ENCODE measurements at regions not wholly inside any gene's neighbourhood (a gene's known extent, or its start where the extent isn't known, plus 50 kb on each side); places are given as distances from the start of the nearest gene placed in this dataset.

GRCh38 chr5:5665225-5666075, 243.0 kb downstream of the ICE1 start:
- CTCF ChIA-PET = no interaction called here
- H3F3A ChIP-seq (ENCODE audit: low read length, unreplicated experiment) = no peaks in the 10 kb centered on the region
- H3K36me3 ChIP-seq (ENCODE audit: low read depth, low read length) = no peaks in the 10 kb centered on the region
- peaks cover 15% of the 10 kb centered on the region for H3K4me1 ChIP-seq (ENCODE audit: insufficient read depth, low read length)
- no peak overlapping the region for H3K4me3 ChIP-seq (ENCODE audit: low read length)
- intact Hi-C loops (cut with micrococcal nuclease) = no loop called here
- H3K27me3 ChIP-seq (ENCODE audit: low read length) = peaks cover 91% of the 10 kb centered on the region
- peak; percentile 87 for DNase-seq
- no peaks in the 10 kb centered on the region for H4K20me1 ChIP-seq (ENCODE audit: low read length)
- H3K4me2 ChIP-seq (ENCODE audit: low read length) = peak overlapping the region; percentile 47
- POLR2A ChIA-PET (ENCODE audit: unreplicated experiment) = no interaction called here
- ATAC-seq = no peak
- no peak overlapping the region for H3K27ac ChIP-seq (ENCODE audit: low read length)
- no peak overlapping the region for H3K9ac ChIP-seq (ENCODE audit: low read length)
- no peaks in the 10 kb centered on the region for H3K9me3 ChIP-seq (ENCODE audit: low read length)
- TF ChIP-seq EZH2 (IDR thresholded peaks at IDR 0.05; ENCODE audit: low read length, unreplicated experiment) = no peak
- TF ChIP-seq CTCF (conservative IDR thresholded peaks at IDR 0.05; ENCODE audit: low read depth, low read length) = no peak
- H3K9me2 ChIP-seq (replicated peaks; ENCODE audit: low read length) = no peaks in the 10 kb centered on the region
- H3K79me2 ChIP-seq (ENCODE audit: low read length) = no peaks in the 10 kb centered on the region
- no peak overlapping the region for H2AFZ ChIP-seq (ENCODE audit: low read length)
- no TSS peak for BruUV-seq (replicated peaks)

- POLR2A ChIA-PET (ENCODE audit: unreplicated experiment) = no interaction called here
- no peaks in the 10 kb centered on the region for H3F3A ChIP-seq (ENCODE audit: low read length, unreplicated experiment)
- no peaks in the 10 kb centered on the region for H3K79me2 ChIP-seq (ENCODE audit: low read length)
- CTCF ChIA-PET = no interaction called here
- peaks cover 97% of the 10 kb centered on the region for H3K27me3 ChIP-seq (ENCODE audit: low read length)
- H3K9ac ChIP-seq (ENCODE audit: low read length) = no peak overlapping the region
- DNase-seq (no peak), ATAC-seq (no peak)
- H3K4me2 ChIP-seq (ENCODE audit: low read length) = no peak overlapping the region
- intact Hi-C loops (cut with micrococcal nuclease) = no loop called here
- no peaks in the 10 kb centered on the region for H3K4me1 ChIP-seq (ENCODE audit: insufficient read depth, low read length)
- no peak overlapping the region for H3K27ac ChIP-seq (ENCODE audit: low read length)
- no peaks in the 10 kb centered on the region for H3K36me3 ChIP-seq (ENCODE audit: low read depth, low read length)
- no peak overlapping the region for H2AFZ ChIP-seq (ENCODE audit: low read length)
- H3K4me3 ChIP-seq (ENCODE audit: low read length) = no peak overlapping the region
- BruUV-seq (replicated peaks) = no TSS peak
- no peaks in the 10 kb centered on the region for H4K20me1 ChIP-seq (ENCODE audit: low read length)
- TF ChIP-seq CTCF (conservative IDR thresholded peaks at IDR 0.05; ENCODE audit: low read depth, low read length) (no peak), EZH2phosphoT487 (IDR thresholded peaks at IDR 0.05; ENCODE audit: borderline replicate concordance, low read length) (0 out of 2 replicates have a peak, but pooled peaks have one; percentile 4), EZH2 (IDR thresholded peaks at IDR 0.05; ENCODE audit: low read length, unreplicated experiment) (no peak)
- no peaks in the 10 kb centered on the region for H3K9me2 ChIP-seq (replicated peaks; ENCODE audit: low read length)
- no peaks in the 10 kb centered on the region for H3K9me3 ChIP-seq (ENCODE audit: low read length)
These were observed 236.5 kb downstream of the ICE1 start for GRCh38 chr5:5658889-5659465.

- no peak overlapping the region for H3K9ac ChIP-seq (ENCODE audit: low read length)
- H3K79me2 ChIP-seq (ENCODE audit: low read length) = no peaks in the 10 kb centered on the region
- peaks cover 96% of the 10 kb centered on the region for H3K27me3 ChIP-seq (ENCODE audit: low read length)
- TF ChIP-seq EZH2phosphoT487 (IDR thresholded peaks at IDR 0.05; ENCODE audit: borderline replicate concordance, low read length) (no peak), EZH2 (IDR thresholded peaks at IDR 0.05; ENCODE audit: low read length, unreplicated experiment) (no peak), CTCF (conservative IDR thresholded peaks at IDR 0.05; ENCODE audit: low read depth, low read length) (no peak)
- no peaks in the 10 kb centered on the region for H3K9me2 ChIP-seq (replicated peaks; ENCODE audit: low read length)
- intact Hi-C loops (cut with micrococcal nuclease) = no loop called here
- no peak for ATAC-seq
- DNase-seq = peak; percentile 61
- no peaks in the 10 kb centered on the region for H3K4me1 ChIP-seq (ENCODE audit: insufficient read depth, low read length)
- no peak overlapping the region for H3K4me3 ChIP-seq (ENCODE audit: low read length)
- H3F3A ChIP-seq (ENCODE audit: low read length, unreplicated experiment) = no peaks in the 10 kb centered on the region
- H3K36me3 ChIP-seq (ENCODE audit: low read depth, low read length) = no peaks in the 10 kb centered on the region
- no TSS peak for BruUV-seq (replicated peaks)
- H3K4me2 ChIP-seq (ENCODE audit: low read length) = 0 out of 2 replicates have a peak overlapping the region, but pooled peaks have one; percentile 12
- POLR2A ChIA-PET (ENCODE audit: unreplicated experiment) = no interaction called here
- H2AFZ ChIP-seq (ENCODE audit: low read length) = no peak overlapping the region
- H3K9me3 ChIP-seq (ENCODE audit: low read length) = no peaks in the 10 kb centered on the region
- CTCF ChIA-PET = no interaction called here
- no peak overlapping the region for H3K27ac ChIP-seq (ENCODE audit: low read length)
- H4K20me1 ChIP-seq (ENCODE audit: low read length) = no peaks in the 10 kb centered on the region
These were observed 235.7 kb downstream of the ICE1 start for GRCh38 chr5:5658226-5658625.

All from PC-3 (cell line).